Activated CD8-positive, alpha-beta memory T cell treated with anti-CD3 and anti-CD28 coated beads, Interleukin-2, amount 50 U/mL, for 1 hour (primary cell): ENCODE measurements at regions not wholly inside any gene's neighbourhood (a gene's known extent, or its start where the extent isn't known, plus 50 kb on each side); places are given as distances from the start of the nearest gene placed in this dataset.

Experiments
- DNase-seq: peaks from one replicate; pipeline ENCODE4 v3.0.0-alpha.2; 2020; ENCODE audit errors: extremely low read depth

GRCh38 chr5:54653956-54654614 is 136.5 kb downstream of the SNX18 start:
- no peak for DNase-seq

- DNase-seq: no peak
Observed at GRCh38 chr5:54651482-54652076, 134.0 kb downstream of the SNX18 start.

- DNase-seq: no peak
Observed at GRCh38 chr5:54649041-54649504, 131.5 kb downstream of the SNX18 start.

GRCh38 chr5:54646356-54647101 is 129.0 kb downstream of the SNX18 start:
- no peak for DNase-seq

GRCh38 chr5:54645882-54646355 is 128.4 kb downstream of the SNX18 start:
- no peak for DNase-seq

- no peak for DNase-seq
Observed at GRCh38 chr5:54644226-54644625, 126.7 kb downstream of the SNX18 start.

- DNase-seq: no peak
Observed at GRCh38 chr5:54643685-54644106, 126.1 kb downstream of the SNX18 start.

GRCh38 chr5:54639621-54640020 is 122.1 kb downstream of the SNX18 start:
- no peak for DNase-seq

GRCh38 chr5:54638106-54638505 is 120.5 kb downstream of the SNX18 start:
- no peak for DNase-seq

- DNase-seq: no peak
Observed at GRCh38 chr5:54637654-54638053, 120.1 kb downstream of the SNX18 start.

GRCh38 chr5:54634089-54634488 is 116.5 kb downstream of the SNX18 start:
- DNase-seq: no peak

- DNase-seq: no peak
Observed at GRCh38 chr5:54632131-54632701, 114.7 kb downstream of the SNX18 start.

- DNase-seq: no peak
Observed at GRCh38 chr5:54630738-54631359, 113.3 kb downstream of the SNX18 start.

- DNase-seq: no peak
Observed at GRCh38 chr5:54629115-54629514, 111.6 kb downstream of the SNX18 start.

GRCh38 chr5:54628050-54628449 is 110.5 kb downstream of the SNX18 start:
- no peak for DNase-seq

- no peak for DNase-seq
Observed at GRCh38 chr5:54626407-54626806, 108.8 kb downstream of the SNX18 start.

- no peak for DNase-seq
Observed at GRCh38 chr5:54624805-54625568, 107.4 kb downstream of the SNX18 start.

- no peak for DNase-seq
Observed at GRCh38 chr5:54621709-54622108, 104.2 kb downstream of the SNX18 start.

- DNase-seq: no peak
Observed at GRCh38 chr5:54621048-54621447, 103.5 kb downstream of the SNX18 start.

GRCh38 chr5:54620141-54620933 is 102.8 kb downstream of the SNX18 start:
- DNase-seq: no peak
